A673 (cell line): ENCODE measurements at regions not wholly inside any gene's neighbourhood (a gene's known extent, or its start where the extent isn't known, plus 50 kb on each side); places are given as distances from the start of the nearest gene placed in this dataset.

Experiments
- BruUV-seq: library from RNA; stranded (reverse); fragments of 400-500 nt; replicated peaks from 2 replicates; lab custom pipeline; 2021; lab: Mats Ljungman, UMichigan
- CTCF ChIA-PET: fragments of 300-600 bp; sonication (Branson Sonifier 250); formaldehyde crosslinking; loops from one replicate; lab custom pipeline; 2022; ENCODE audit warnings: antibody characterized with exemption; lab: Charles Lee
- POLR2A ChIA-PET: fragments of 300-600 bp; sonication (Branson Sonifier 250); formaldehyde crosslinking; loops from one replicate; lab custom pipeline; 2022; ENCODE audit warnings: antibody characterized with exemption; ENCODE audit not compliant: low non-redundant PET; lab: Charles Lee
- DNase-seq: peaks from one replicate; pipeline ENCODE4 v3.0.0-alpha.2; 2015; ENCODE audit warnings: low spot score
- H3K27ac ChIP-seq: fragments of 200-600 bp; sonication (generic); 2 replicates; pipeline ENCODE4 v1.5.1; 2016; ENCODE audit warnings: mixed run types, low read depth, mild to moderate bottlenecking, mixed read lengths, antibody characterized with exemption, low read length; ENCODE audit not compliant: poor library complexity, severe bottlenecking
- H3K27me3 ChIP-seq: fragments of 200-600 bp; sonication (generic); replicated peaks from 2 replicates; pipeline ENCODE4 v1.6.1; 2017; ENCODE audit warnings: mixed run types, low read depth, mild to moderate bottlenecking, mixed read lengths, antibody characterized with exemption, low read length; ENCODE audit not compliant: insufficient read depth, poor library complexity
- H3K36me3 ChIP-seq: fragments of 200-600 bp; sonication (generic); 2 replicates; pipeline ENCODE4 v1.6.1; 2016; ENCODE audit warnings: mixed run types, mild to moderate bottlenecking, mixed read lengths, antibody characterized with exemption, low read length; ENCODE audit not compliant: insufficient read depth, poor library complexity, severe bottlenecking
- H3K4me1 ChIP-seq: fragments of 200-600 bp; sonication (generic); 2 replicates; pipeline ENCODE4 v1.6.1; 2017; ENCODE audit warnings: mixed run types, mild to moderate bottlenecking, mixed read lengths, antibody characterized with exemption, low read length; ENCODE audit not compliant: insufficient read depth, poor library complexity, severe bottlenecking
- H3K4me3 ChIP-seq: fragments of 200-600 bp; sonication (generic); 2 replicates; pipeline ENCODE4 v1.5.1; 2016; ENCODE audit warnings: low read depth, mixed run types, mild to moderate bottlenecking, mixed read lengths, low read length; ENCODE audit not compliant: poor library complexity, severe bottlenecking
- H3K9me3 ChIP-seq: fragments of 200-600 bp; sonication (generic); 2 replicates; pipeline ENCODE4 v1.6.1; 2016; ENCODE audit warnings: mixed run types, low read depth, mild to moderate bottlenecking, mixed read lengths, antibody characterized with exemption, low read length; ENCODE audit not compliant: poor library complexity, severe bottlenecking
- CTCF ChIP-seq: fragments of 300-800, 200-600 bp; sonication (generic); conservative IDR thresholded peaks from 2 replicates; pipeline ENCODE4 v1.5.1; 2017; ENCODE audit warnings: low read depth, mild to moderate bottlenecking, antibody characterized with exemption, low read length, moderate library complexity, mixed read lengths
- EZH2 ChIP-seq: fragments of 200-600 bp; sonication (generic); IDR thresholded peaks from 2 replicates; pipeline ENCODE4 v1.6.1; 2017; ENCODE audit warnings: borderline replicate concordance, low read depth, mild to moderate bottlenecking, mixed read lengths, antibody characterized with exemption, low read length; ENCODE audit not compliant: poor library complexity, severe bottlenecking
- intact Hi-C: fragments of 100-400 bp; cut with micrococcal nuclease; formaldehyde crosslinking; loops from one replicate; pipeline ENCODE4 v1.10.0; 2022; ENCODE audit not compliant: unreplicated experiment

GRCh38 chr16:82240111-82240510 lies 70.1 kb upstream of the MPHOSPH6 start:
- TF ChIP-seq EZH2 (no peak), CTCF (no peak)

GRCh38 chr16:82236875-82237274 lies 66.9 kb upstream of the MPHOSPH6 start:
- CTCF ChIA-PET: no interaction called here
- TF ChIP-seq CTCF: no peak
- TF ChIP-seq EZH2: no peak
- intact Hi-C loops: no loop called here
- Histone ChIP-seq H3K9me3 (no peaks in the 10 kb centered on the region), H3K36me3 (no peaks in the 10 kb centered on the region), H3K27ac (no peak overlapping the region), H3K4me3 (no peak overlapping the region), H3K4me1 (no peaks in the 10 kb centered on the region), H3K27me3 (no peaks in the 10 kb centered on the region)
- no peak for DNase-seq
- POLR2A ChIA-PET: no interaction called here
- no TSS peak for BruUV-seq

More at GRCh38 chr16:82240111-82240510, 70.1 kb upstream of the MPHOSPH6 start:
- Histone ChIP-seq H3K27ac (no peak overlapping the region), H3K4me3 (no peak overlapping the region), H3K9me3 (no peaks in the 10 kb centered on the region), H3K27me3 (no peaks in the 10 kb centered on the region), H3K36me3 (no peaks in the 10 kb centered on the region), H3K4me1 (no peaks in the 10 kb centered on the region)
- ChIA-PET CTCF (no interaction called here), POLR2A (no interaction called here)
- BruUV-seq: no TSS peak
- intact Hi-C loops: no loop called here
- DNase-seq: no peak

- no TSS peak for BruUV-seq
- Histone ChIP-seq H3K4me3 (no peak overlapping the region), H3K27ac (no peak overlapping the region), H3K36me3 (no peaks in the 10 kb centered on the region), H3K9me3 (no peaks in the 10 kb centered on the region), H3K4me1 (no peaks in the 10 kb centered on the region), H3K27me3 (no peaks in the 10 kb centered on the region)
- POLR2A ChIA-PET: no interaction called here
- CTCF ChIA-PET: no interaction called here
- no peak for TF ChIP-seq EZH2
- TF ChIP-seq CTCF: no peak
- intact Hi-C loops: no loop called here
- no peak for DNase-seq
Observed at GRCh38 chr16:82236415-82236814, 66.4 kb upstream of the MPHOSPH6 start.
